Transverse colon (tissue), 4 donors: ENCODE measurements at regions not wholly inside any gene's neighbourhood (a gene's known extent, or its start where the extent isn't known, plus 50 kb on each side); places are given as distances from the start of the nearest gene placed in this dataset.

Experiments
- DNase-seq: peaks from one replicate; pipeline ENCODE4 v3.0.0-alpha.2; 2019
- H3K27ac ChIP-seq, 4 donors: fragments of 200-600 bp; sonication (generic); 2 replicates each; pipeline ENCODE4 v1.5.1; 2016 to 2018; ENCODE audit warnings: inconsistent platforms in 4 of 4
- H3K27me3 ChIP-seq: fragments of 200-600 bp; sonication (generic); 2 replicates; pipeline ENCODE4 v1.5.1; 2017; ENCODE audit warnings: inconsistent platforms
- H3K36me3 ChIP-seq, 4 donors: fragments of 200-600 bp; sonication (generic); 2 replicates each; pipeline ENCODE4 v1.5.1; 2017 to 2019; ENCODE audit warnings: inconsistent platforms in 4 of 4
- H3K4me1 ChIP-seq, 4 donors: fragments of 200-600 bp; sonication (generic); 2 replicates each; pipeline ENCODE4 v1.5.1; 2017 to 2020; ENCODE audit warnings: inconsistent platforms in 4 of 4
- H3K4me3 ChIP-seq, 4 donors: fragments of 200-600 bp; sonication (generic); 1 replicate in 1 of 4; 2 replicates in 3 of 4; pipeline versions ENCODE4 v1.5.1 to v1.6.1; 2017 to 2019; ENCODE audit warnings: inconsistent platforms in 4 of 4
- H3K9me3 ChIP-seq, 2 donors: fragments of 200-600 bp; sonication (generic); 2 replicates each; pipeline ENCODE4 v1.5.1; 2017 to 2019; ENCODE audit warnings: inconsistent platforms in 2 of 2
- CTCF ChIP-seq, 5 experiments: fragments of 200-600 bp in 3 of 5; fragments of 450-650 bp in 2 of 5; sonication (generic) in 3 of 5; IDR thresholded peaks; 1 replicate in 2 of 5; 2 replicates in 3 of 5; pipeline ENCODE4 v1.5.1; 2016 to 2017; ENCODE audit warnings: antibody characterized with exemption in 5 of 5, inconsistent platforms in 3 of 5, mild to moderate bottlenecking in 2 of 5, moderate library complexity in 1 of 5
- EP300 ChIP-seq: sonication (generic); formaldehyde crosslinking; IDR thresholded peaks from one replicate; pipeline ENCODE4 v1.6.1; 2017; ENCODE audit warnings: antibody characterized with exemption, low read depth
- POLR2A ChIP-seq: fragments of 450-650 bp; IDR thresholded peaks from one replicate; pipeline ENCODE4 v1.6.1; 2016; ENCODE audit warnings: antibody characterized with exemption, mild to moderate bottlenecking, moderate library complexity
- POLR2AphosphoS5 ChIP-seq, 3 donors: sonication (generic); formaldehyde crosslinking; IDR thresholded peaks; one replicate each; pipeline ENCODE4 v1.6.1; 2016; ENCODE audit warnings: antibody characterized with exemption in 3 of 3
- WGBS, 2 donors: methylation state at CpG; one replicate each; pipeline ENCODE4 v1.1.5; 2018; ENCODE audit warnings: low coverage in 1 of 2; 5-methylcytosine and 5-hydroxymethylcytosine counted together
- in situ Hi-C, 4 donors: fragments of 200-750 bp; cut with MboI; loops; one replicate each; pipeline versions ENCODE4 v1.15.0 to v1.15.1; 2017; ENCODE audit warnings: low sequenced_read_pairs in 3 of 4, low pct_ligation_motif_present in 1 of 4, low pct_unique_long_range_greater_than_20kb in 1 of 4
- intact Hi-C: fragments of 100-400 bp; cut with DNase I; formaldehyde crosslinking; loops from one replicate; pipeline ENCODE4 v1.15.1; 2023; ENCODE audit warnings: low total_unique reads

- TF ChIP-seq EP300 (no peak), CTCF (IDR thresholded peaks at IDR 0.05) (no peak), POLR2A (no peak), POLR2AphosphoS5 (IDR thresholded peaks at IDR 0.05) (no peak)
- in situ Hi-C loops (no loop called here), intact Hi-C loops (no loop called here)
- Histone ChIP-seq H3K4me3 (no peak overlapping the region), H3K36me3 (no peaks in the 10 kb centered on the region), H3K27me3 (no peaks in the 10 kb centered on the region), H3K4me1 (no peaks in the 10 kb centered on the region), H3K27ac (no peak overlapping the region), H3K9me3 (no peaks in the 10 kb centered on the region)
- no peak for DNase-seq
- WGBS, 2 donors, result 75 to 84% methylated on average over 10 to 27 of the region's 27 CpGs
These were observed 396.2 kb upstream of the IRX4 start for GRCh38 chr5:2278825-2279456.

- no peaks in the 10 kb centered on the region for H3K36me3 ChIP-seq
- in situ Hi-C loops, result no loop called here
- no peaks in the 10 kb centered on the region for H3K9me3 ChIP-seq
- intact Hi-C loops, result no loop called here
- H3K4me1 ChIP-seq, result no peaks in the 10 kb centered on the region
- no peaks in the 10 kb centered on the region for H3K27me3 ChIP-seq
- TF ChIP-seq POLR2A (no peak), CTCF (IDR thresholded peaks at IDR 0.05) (no peak), POLR2AphosphoS5 (IDR thresholded peaks at IDR 0.05) (no peak), EP300 (no peak)
- no peak overlapping the region for H3K4me3 ChIP-seq
- DNase-seq, result no peak
- 90% methylated on average over 15 of the region's 15 CpGs; no CpG with 5 or more reads in 1 of the 2 donors for WGBS, 2 donors
- H3K27ac ChIP-seq, result no peak overlapping the region
These were observed 395.2 kb upstream of the IRX4 start for GRCh38 chr5:2277886-2278285.

GRCh38 chr5:2276101-2276500 is 393.4 kb upstream of the IRX4 start:
- in situ Hi-C loops (no loop called here), intact Hi-C loops (no loop called here)
- 70 to 81% methylated on average over 2 to 8 of the region's 8 CpGs for WGBS, 2 donors

DNA sequence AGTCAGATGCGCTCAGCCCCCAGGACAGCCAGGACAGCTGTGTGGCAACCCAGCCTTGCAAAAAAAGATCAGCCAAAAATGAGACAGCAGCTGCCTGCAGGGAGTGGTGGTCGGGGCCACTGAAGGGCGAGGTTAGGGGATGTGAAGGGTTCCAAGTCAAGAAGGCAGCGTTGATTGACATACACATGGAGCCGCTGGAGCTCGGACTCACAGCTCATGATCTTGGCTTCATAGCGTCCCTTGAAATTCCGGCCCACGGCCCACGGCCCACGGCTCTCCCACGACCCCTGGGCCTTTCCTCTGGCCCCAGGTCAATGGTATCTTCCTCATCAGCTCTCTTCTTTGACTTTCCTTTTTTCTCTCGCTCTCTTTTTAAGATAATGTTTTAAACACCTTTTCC is 390.0 kb upstream of the IRX4 start:
- intact Hi-C loops (no loop called here), in situ Hi-C loops (no loop called here)
- no peak for DNase-seq
- Histone ChIP-seq H3K9me3 (no peaks in the 10 kb centered on the region), H3K4me1 (no peaks in the 10 kb centered on the region), H3K27ac (no peak overlapping the region), H3K36me3 (no peaks in the 10 kb centered on the region), H3K27me3 (peaks cover 4% of the 10 kb centered on the region), H3K4me3 (no peak overlapping the region)
- TF ChIP-seq CTCF (IDR thresholded peaks at IDR 0.05) (no peak), POLR2A (no peak), EP300 (no peak), POLR2AphosphoS5 (IDR thresholded peaks at IDR 0.05) (no peak)
- 76% methylated on average over 13 of the region's 13 CpGs; no CpG with 5 or more reads in 1 of the 2 donors for WGBS, 2 donors

More at GRCh38 chr5:2276101-2276500, 393.4 kb upstream of the IRX4 start:
- DNase-seq, result no peak
- Histone ChIP-seq H3K4me1 (no peaks in the 10 kb centered on the region), H3K4me3 (no peak overlapping the region), H3K27ac (no peak overlapping the region), H3K36me3 (no peaks in the 10 kb centered on the region), H3K27me3 (no peaks in the 10 kb centered on the region), H3K9me3 (no peaks in the 10 kb centered on the region)
- TF ChIP-seq POLR2A, result no peak
- TF ChIP-seq EP300, result no peak
- TF ChIP-seq POLR2AphosphoS5 (IDR thresholded peaks at IDR 0.05), result no peak
- TF ChIP-seq CTCF (IDR thresholded peaks at IDR 0.05), result no peak
